PC-9 (cell line): ENCODE measurements at regions not wholly inside any gene's neighbourhood (a gene's known extent, or its start where the extent isn't known, plus 50 kb on each side); places are given as distances from the start of the nearest gene placed in this dataset.

Experiments
- BruUV-seq: library from RNA; stranded (reverse); fragments of 400-500 nt; replicated peaks from 2 replicates; lab custom pipeline; 2021; lab: Mats Ljungman, UMichigan
- CTCF ChIA-PET: fragments of 300-600 bp; sonication (Branson Sonifier 250); formaldehyde crosslinking; loops from one replicate; lab custom pipeline; 2022; ENCODE audit warnings: antibody characterized with exemption; lab: Charles Lee
- POLR2A ChIA-PET: fragments of 300-600 bp; sonication (Branson Sonifier 250); formaldehyde crosslinking; loops from one replicate; lab custom pipeline; 2022; ENCODE audit warnings: antibody characterized with exemption; ENCODE audit not compliant: unreplicated experiment; lab: Charles Lee
- DNase-seq, 2 experiments: peaks; one replicate each; pipeline versions ENCODE4 v3.0.0 to v3.0.0-alpha.2; 2015 to 2022; ENCODE audit warnings: mixed read lengths in 1 of 2
- H2AFZ ChIP-seq: fragments of 200-600 bp; sonication (generic); 2 replicates; pipeline ENCODE4 v1.8.1; 2017; ENCODE audit warnings: antibody characterized with exemption
- H3F3A ChIP-seq: fragments of 200-600 bp; sonication (generic); 2 replicates; pipeline ENCODE4 v1.8.1; 2017; ENCODE audit warnings: antibody characterized with exemption, mild to moderate bottlenecking, low read depth; ENCODE audit not compliant: insufficient read depth
- H3K27ac ChIP-seq: fragments of 200-600 bp; sonication (generic); 2 replicates; pipeline ENCODE4 v1.6.1; 2016; ENCODE audit warnings: mixed run types
- H3K27me3 ChIP-seq: fragments of 200-600 bp; sonication (generic); 2 replicates; pipeline ENCODE4 v1.6.1; 2016; ENCODE audit warnings: low read depth, mixed run types; ENCODE audit not compliant: insufficient read depth
- H3K36me3 ChIP-seq: fragments of 200-600 bp; sonication (generic); 2 replicates; pipeline ENCODE4 v1.6.1; 2016; ENCODE audit warnings: low read depth, mixed run types
- H3K4me1 ChIP-seq: fragments of 200-600 bp; sonication (generic); replicated peaks from 2 replicates; pipeline ENCODE4 v1.6.1; 2016; ENCODE audit warnings: mixed run types; ENCODE audit not compliant: insufficient read depth
- H3K4me2 ChIP-seq: fragments of 200-600 bp; sonication (generic); 2 replicates; pipeline ENCODE4 v1.6.1; 2017; ENCODE audit warnings: mixed run types
- H3K4me3 ChIP-seq: fragments of 200-600 bp; sonication (generic); 2 replicates; pipeline ENCODE4 v1.6.1; 2016; ENCODE audit warnings: mixed run types
- H3K79me2 ChIP-seq: fragments of 200-600 bp; sonication (generic); 2 replicates; pipeline ENCODE4 v1.6.1; 2017; ENCODE audit warnings: low read depth, mixed run types
- H3K9me2 ChIP-seq: fragments of 200-600 bp; sonication (generic); 2 replicates; pipeline ENCODE4 v1.8.1; 2017; ENCODE audit warnings: mild to moderate bottlenecking; ENCODE audit not compliant: insufficient read depth
- H3K9me3 ChIP-seq: fragments of 200-600 bp; sonication (generic); 2 replicates; pipeline ENCODE4 v1.8.1; 2016; ENCODE audit warnings: low read depth; ENCODE audit not compliant: insufficient read depth
- H4K20me1 ChIP-seq: fragments of 200-600 bp; sonication (generic); 2 replicates; pipeline ENCODE4 v1.8.1; 2017; ENCODE audit not compliant: insufficient read depth
- CTCF ChIP-seq: fragments of 200-600 bp; sonication (generic); conservative IDR thresholded peaks from 2 replicates; pipeline ENCODE4 v1.6.1; 2017; ENCODE audit warnings: mixed run types, antibody characterized with exemption, mild to moderate bottlenecking, moderate library complexity
- EZH2 ChIP-seq: fragments of 200-600 bp; sonication (generic); IDR thresholded peaks from 2 replicates; pipeline ENCODE4 v1.8.0; 2017; ENCODE audit warnings: antibody characterized with exemption, low read depth
- intact Hi-C: fragments of 100-400 bp; cut with micrococcal nuclease; formaldehyde crosslinking; loops from one replicate; pipeline ENCODE4 v1.10.0; 2022; ENCODE audit not compliant: unreplicated experiment

- Histone ChIP-seq H4K20me1 (no peaks in the 10 kb centered on the region), H2AFZ (no peak overlapping the region), H3K4me2 (no peak overlapping the region), H3K4me3 (no peak overlapping the region), H3K9me3 (no peaks in the 10 kb centered on the region), H3K36me3 (no peaks in the 10 kb centered on the region), H3F3A (no peaks in the 10 kb centered on the region), H3K9me2 (no peaks in the 10 kb centered on the region), H3K4me1 (no peaks in the 10 kb centered on the region), H3K27ac (no peak overlapping the region), H3K27me3 (no peaks in the 10 kb centered on the region), H3K79me2 (no peaks in the 10 kb centered on the region)
- no peak for DNase-seq
- intact Hi-C loops = no loop called here
- no TSS peak for BruUV-seq
- ChIA-PET CTCF (no interaction called here), POLR2A (no interaction called here)
- TF ChIP-seq EZH2 (no peak), CTCF (no peak)
Observed at GRCh38 chr9:642014-642413, 199.5 kb upstream of the DMRT1 start.

GRCh38 chr9:643966-644365, 197.5 kb upstream of the DMRT1 start:
- Histone ChIP-seq H3K4me2 (no peak overlapping the region), H3K79me2 (no peaks in the 10 kb centered on the region), H2AFZ (no peak overlapping the region), H3K4me3 (no peak overlapping the region), H3K27ac (no peak overlapping the region), H3F3A (no peaks in the 10 kb centered on the region), H3K4me1 (no peaks in the 10 kb centered on the region), H4K20me1 (no peaks in the 10 kb centered on the region), H3K9me3 (no peaks in the 10 kb centered on the region), H3K36me3 (no peaks in the 10 kb centered on the region), H3K9me2 (no peaks in the 10 kb centered on the region), H3K27me3 (no peaks in the 10 kb centered on the region)
- POLR2A ChIA-PET = no interaction called here
- DNase-seq = no peak
- TF ChIP-seq EZH2 (no peak), CTCF (no peak)
- CTCF ChIA-PET = no interaction called here
- intact Hi-C loops = no loop called here
- no TSS peak for BruUV-seq

- Histone ChIP-seq H3K4me1 (no peaks in the 10 kb centered on the region), H4K20me1 (no peaks in the 10 kb centered on the region), H3K9me3 (no peaks in the 10 kb centered on the region), H3K27ac (no peak overlapping the region), H3K4me2 (no peak overlapping the region), H3K79me2 (no peaks in the 10 kb centered on the region), H3K9me2 (no peaks in the 10 kb centered on the region), H3K4me3 (no peak overlapping the region), H2AFZ (no peak overlapping the region), H3F3A (no peaks in the 10 kb centered on the region), H3K36me3 (no peaks in the 10 kb centered on the region), H3K27me3 (no peaks in the 10 kb centered on the region)
- intact Hi-C loops = no loop called here
- TF ChIP-seq EZH2 = no peak
- no peak for TF ChIP-seq CTCF
- DNase-seq = no peak
- no TSS peak for BruUV-seq
- POLR2A ChIA-PET = no interaction called here
- CTCF ChIA-PET = no interaction called here
Observed at GRCh38 chr9:647522-647921, 194.0 kb upstream of the DMRT1 start.
